GM23338 (cell line): ENCODE measurements at regions not wholly inside any gene's neighbourhood (a gene's known extent, or its start where the extent isn't known, plus 50 kb on each side); places are given as distances from the start of the nearest gene placed in this dataset.

Experiments
- EZH2phosphoT487 ChIP-seq: fragments of 200-600 bp; sonication (generic); IDR thresholded peaks from one replicate; pipeline ENCODE4 v1.8.1; 2018; ENCODE audit warnings: antibody characterized with exemption; ENCODE audit not compliant: unreplicated experiment
- POLR2AphosphoS5 ChIP-seq: IDR thresholded peaks from 2 replicates; pipeline ENCODE4 v1.6.1; 2016; ENCODE audit warnings: antibody characterized with exemption, low read depth
- TF ChIP-seq, protein P1 (sequence below), 2 experiments: fragments of 200-600 bp in 1 of 2; sonication (generic) in 1 of 2; conservative IDR thresholded peaks; 2 replicates each; pipeline versions ENCODE4 v1.5.1 to v1.6.1; 2016 to 2017; ENCODE audit warnings: antibody characterized with exemption in 2 of 2, low read depth in 2 of 2, mild to moderate bottlenecking in 2 of 2, moderate library complexity in 1 of 2
- TF ChIP-seq, protein P2 (sequence below): IDR thresholded peaks from 2 replicates; pipeline ENCODE4 v1.6.1; 2016; ENCODE audit warnings: antibody characterized with exemption

DNA sequence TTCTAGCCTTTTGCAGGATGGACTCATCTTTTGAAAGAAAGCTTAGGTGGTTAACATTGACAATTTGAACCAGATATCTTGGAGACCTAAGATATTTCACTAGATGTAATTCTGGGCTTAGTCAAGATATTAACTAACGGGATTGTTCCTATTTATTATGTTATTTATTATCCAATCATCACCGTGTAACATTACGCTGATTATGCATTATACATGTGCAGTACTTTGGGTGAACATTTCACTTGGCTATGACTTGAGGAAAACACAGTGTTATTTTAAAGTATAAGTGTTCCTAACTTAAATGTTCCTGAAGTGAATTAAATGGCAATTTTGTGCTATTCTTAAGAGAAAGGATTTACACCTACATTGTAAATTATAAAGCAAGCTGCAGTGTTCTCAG lies 574.5 kb upstream of the KCNMB2 start:
- TF ChIP-seq POLR2AphosphoS5, result no peak
- TF ChIP-seq, protein P1, sequence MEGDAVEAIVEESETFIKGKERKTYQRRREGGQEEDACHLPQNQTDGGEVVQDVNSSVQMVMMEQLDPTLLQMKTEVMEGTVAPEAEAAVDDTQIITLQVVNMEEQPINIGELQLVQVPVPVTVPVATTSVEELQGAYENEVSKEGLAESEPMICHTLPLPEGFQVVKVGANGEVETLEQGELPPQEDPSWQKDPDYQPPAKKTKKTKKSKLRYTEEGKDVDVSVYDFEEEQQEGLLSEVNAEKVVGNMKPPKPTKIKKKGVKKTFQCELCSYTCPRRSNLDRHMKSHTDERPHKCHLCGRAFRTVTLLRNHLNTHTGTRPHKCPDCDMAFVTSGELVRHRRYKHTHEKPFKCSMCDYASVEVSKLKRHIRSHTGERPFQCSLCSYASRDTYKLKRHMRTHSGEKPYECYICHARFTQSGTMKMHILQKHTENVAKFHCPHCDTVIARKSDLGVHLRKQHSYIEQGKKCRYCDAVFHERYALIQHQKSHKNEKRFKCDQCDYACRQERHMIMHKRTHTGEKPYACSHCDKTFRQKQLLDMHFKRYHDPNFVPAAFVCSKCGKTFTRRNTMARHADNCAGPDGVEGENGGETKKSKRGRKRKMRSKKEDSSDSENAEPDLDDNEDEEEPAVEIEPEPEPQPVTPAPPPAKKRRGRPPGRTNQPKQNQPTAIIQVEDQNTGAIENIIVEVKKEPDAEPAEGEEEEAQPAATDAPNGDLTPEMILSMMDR (conservative IDR thresholded peaks at IDR 0.05; ENCODE audit: low read depth in 2 of 2), result no peak
- TF ChIP-seq EZH2phosphoT487, result no peak
- TF ChIP-seq, protein P2, sequence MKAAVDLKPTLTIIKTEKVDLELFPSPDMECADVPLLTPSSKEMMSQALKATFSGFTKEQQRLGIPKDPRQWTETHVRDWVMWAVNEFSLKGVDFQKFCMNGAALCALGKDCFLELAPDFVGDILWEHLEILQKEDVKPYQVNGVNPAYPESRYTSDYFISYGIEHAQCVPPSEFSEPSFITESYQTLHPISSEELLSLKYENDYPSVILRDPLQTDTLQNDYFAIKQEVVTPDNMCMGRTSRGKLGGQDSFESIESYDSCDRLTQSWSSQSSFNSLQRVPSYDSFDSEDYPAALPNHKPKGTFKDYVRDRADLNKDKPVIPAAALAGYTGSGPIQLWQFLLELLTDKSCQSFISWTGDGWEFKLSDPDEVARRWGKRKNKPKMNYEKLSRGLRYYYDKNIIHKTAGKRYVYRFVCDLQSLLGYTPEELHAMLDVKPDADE, result no peak
